HepG2 (cell line): ENCODE measurements at regions not wholly inside any gene's neighbourhood (a gene's known extent, or its start where the extent isn't known, plus 50 kb on each side); places are given as distances from the start of the nearest gene placed in this dataset.
A peak's percentile ranks its signal among the peaks of the same experiment; 100 is the strongest.
"Not testable (repeated sequence)": the region's sequence is repeated elsewhere in the genome, so short reads cannot be mapped to it uniquely, and the experiment has no call there.

Experiments
- ATAC-seq: fragments of 200-7000 bp; cut with Tn5 transposase; 3 replicates; pipeline ENCODE4 v1.9.1; 2020; ENCODE audit warnings: mild to moderate bottlenecking, moderate library complexity
- BruUV-seq: library from RNA; stranded (reverse); fragments of 400-500 nt; replicated peaks from 2 replicates; lab custom pipeline; 2021; lab: Mats Ljungman, UMichigan
- CTCF ChIA-PET: fragments of 300-600 bp; formaldehyde crosslinking; extraction: SDS; loops from one replicate; lab custom pipeline; 2021; ENCODE audit warnings: low total read pairs, inconsistent platforms, low intra/inter-chr PET ratio; lab: Yijun Ruan, JAX
- POLR2A ChIA-PET: fragments of 350-600 bp; sonication (Branson Sonifier 250); formaldehyde crosslinking; loops from one replicate; lab custom pipeline; 2020; ENCODE audit warnings: antibody characterized with exemption, inconsistent platforms; lab: Yijun Ruan, JAX
- DNase-seq: peaks from one replicate; pipeline ENCODE4 v3.0.0-alpha.2; 2015; ENCODE audit warnings: low spot score
- FAIRE-seq: peaks from 3 replicates; lab custom pipeline; 2011; peaks lifted over from hg19 to GRCh38; lab: Jason Lieb, UNC
- H2AFZ ChIP-seq: one replicate; pipeline ENCODE4 v1.6.1; 2011; ENCODE audit warnings: low read length, inconsistent platforms
- H3K27ac ChIP-seq: fragments of 300-600 bp; 3 replicates; pipeline ENCODE4 v1.8.0; 2011; ENCODE audit warnings: mixed run types, mild to moderate bottlenecking, mixed read lengths, low read length, inconsistent platforms; ENCODE audit not compliant: insufficient read depth; ENCODE audit errors: extremely low read length
- H3K27me3 ChIP-seq, 2 experiments: fragments of 200-600 bp in 1 of 2; 2 replicates in 1 of 2; 3 replicates in 1 of 2; pipeline versions ENCODE4 v1.6.0 to v1.8.0; 2011; ENCODE audit warnings: low read length in 2 of 2, mild to moderate bottlenecking in 2 of 2, moderate library complexity in 2 of 2, inconsistent platforms in 1 of 2; ENCODE audit not compliant: insufficient read depth in 2 of 2, control insufficient read depth in 1 of 2
- H3K36me3 ChIP-seq, 2 experiments: fragments of 200-600 bp in 1 of 2; replicated peaks in 1 of 2; 2 replicates in 1 of 2; 3 replicates in 1 of 2; pipeline versions ENCODE4 v1.5.1 to v1.8.0; 2011; ENCODE audit warnings: low read length in 2 of 2, inconsistent platforms in 1 of 2; ENCODE audit not compliant: insufficient read depth in 2 of 2, control insufficient read depth in 1 of 2
- H3K4me1 ChIP-seq: 2 replicates; pipeline ENCODE4 v1.5.1; 2012; ENCODE audit warnings: low read length, inconsistent platforms; ENCODE audit not compliant: insufficient read depth
- H3K4me2 ChIP-seq: 2 replicates; pipeline ENCODE4 v1.6.0; 2011; ENCODE audit warnings: low read depth, low read length, inconsistent platforms
- H3K4me3 ChIP-seq, 3 experiments: fragments of 200-600 bp in 1 of 3; sonication (generic), shearing (Covaris generic) in 1 of 3; replicated peaks in 1 of 3; 2 replicates each; pipeline ENCODE4 v1.5.1; 2011 to 2016; ENCODE audit warnings: low read length in 3 of 3, inconsistent platforms in 2 of 3, low read depth in 2 of 3, mild to moderate bottlenecking in 2 of 3, control low read depth in 1 of 3, mixed read lengths in 1 of 3; ENCODE audit not compliant: insufficient read depth in 1 of 3
- H3K79me2 ChIP-seq: one replicate; pipeline ENCODE4 v1.6.1; 2011; ENCODE audit warnings: low read length, inconsistent platforms; ENCODE audit not compliant: insufficient read depth
- H3K9ac ChIP-seq: 2 replicates; pipeline ENCODE4 v1.6.0; 2011; ENCODE audit warnings: mild to moderate bottlenecking, low read depth, low read length, inconsistent platforms; ENCODE audit not compliant: insufficient read depth
- H3K9me3 ChIP-seq: 2 replicates; pipeline ENCODE4 v1.5.1; 2012; ENCODE audit warnings: mild to moderate bottlenecking, low read length
- H4K20me1 ChIP-seq: 2 replicates; pipeline ENCODE4 v1.6.0; 2011; ENCODE audit warnings: inconsistent platforms, mild to moderate bottlenecking, low read length, moderate library complexity; ENCODE audit not compliant: insufficient read depth
- CEBPB ChIP-seq: IDR thresholded peaks from 2 replicates; pipeline ENCODE4 v1.6.1; 2011; ENCODE audit warnings: low read depth, low read length, improper control_type of control experiment, borderline replicate concordance
- FOXA1 ChIP-seq, 2 experiments: fragments of 450-650 bp in 1 of 2; sonication (generic) in 1 of 2; formaldehyde crosslinking in 1 of 2; IDR thresholded peaks; 2 replicates each; pipeline versions ENCODE4 v1.4.0 to v1.6.1; 2016 to 2020; ENCODE audit warnings: missing genetic modification reagents in 1 of 2
- FOXA3 ChIP-seq: IDR thresholded peaks from 2 replicates; pipeline ENCODE4 v1.6.1; 2016; ENCODE audit warnings: missing genetic modification reagents, missing compliant biosample characterization
- PITX1 ChIP-seq: sonication (generic); formaldehyde crosslinking; IDR thresholded peaks from 2 replicates; pipeline ENCODE4 v1.5.1; 2020; ENCODE audit warnings: mild to moderate bottlenecking, missing genetic modification reagents
- SOX13 ChIP-seq, 3 experiments: fragments of 450-650 bp in 1 of 3; sonication (generic) in 1 of 3; formaldehyde crosslinking in 1 of 3; IDR thresholded peaks in 2 of 3; conservative IDR thresholded peaks in 1 of 3; 2 replicates each; pipeline versions ENCODE4 v1.5.0 to v1.6.1; 2016 to 2020; ENCODE audit warnings: antibody characterized with exemption in 1 of 3, mild to moderate bottlenecking in 1 of 3, missing compliant biosample characterization in 1 of 3, missing genetic modification reagents in 1 of 3, moderate library complexity in 1 of 3
- SSRP1 ChIP-seq: IDR thresholded peaks from 2 replicates; pipeline ENCODE4 v1.6.1; 2016; ENCODE audit warnings: control low read depth
- TCF7 ChIP-seq: sonication (generic); IDR thresholded peaks from 2 replicates; pipeline ENCODE4 v1.6.1; 2016; ENCODE audit warnings: antibody characterized with exemption, low read depth
- ZNF557 ChIP-seq: sonication (generic); formaldehyde crosslinking; IDR thresholded peaks from 2 replicates; pipeline ENCODE4 v1.4.0; 2020; ENCODE audit warnings: missing genetic modification reagents
- WGBS: methylation state at CpG from one replicate; pipeline ENCODE4 v1.1.6; 2017; ENCODE audit warnings: low lambda C conversion rate; 5-methylcytosine and 5-hydroxymethylcytosine counted together
- in situ Hi-C: cut with HindIII; loops from 2 replicates; pipeline ENCODE4 v1.10.0; 2017; ENCODE audit warnings: low pct_unique_long_range_greater_than_20kb; ENCODE audit not compliant: extremely low pct_ligation_motif_present
- intact Hi-C: fragments of 100-400 bp; cut with micrococcal nuclease; formaldehyde crosslinking; loops from one replicate; pipeline ENCODE4 v1.10.0; 2022; ENCODE audit not compliant: unreplicated experiment
- TF ChIP-seq, protein P1 (sequence below), 2 experiments: sonication (generic) in 1 of 2; formaldehyde crosslinking in 1 of 2; IDR thresholded peaks; 2 replicates each; pipeline versions ENCODE4 v1.4.0 to v1.6.1; 2018 to 2020; ENCODE audit warnings: missing genetic modification reagents in 2 of 2, borderline replicate concordance in 1 of 2, low read depth in 1 of 2, mild to moderate bottlenecking in 1 of 2, missing biosample characterization in 1 of 2
- TF ChIP-seq, protein P2 (sequence below): sonication (generic); formaldehyde crosslinking; IDR thresholded peaks from 2 replicates; pipeline ENCODE4 v1.8.1; 2023; ENCODE audit warnings: mild to moderate bottlenecking, missing genetic modification reagents, borderline replicate concordance

DNA sequence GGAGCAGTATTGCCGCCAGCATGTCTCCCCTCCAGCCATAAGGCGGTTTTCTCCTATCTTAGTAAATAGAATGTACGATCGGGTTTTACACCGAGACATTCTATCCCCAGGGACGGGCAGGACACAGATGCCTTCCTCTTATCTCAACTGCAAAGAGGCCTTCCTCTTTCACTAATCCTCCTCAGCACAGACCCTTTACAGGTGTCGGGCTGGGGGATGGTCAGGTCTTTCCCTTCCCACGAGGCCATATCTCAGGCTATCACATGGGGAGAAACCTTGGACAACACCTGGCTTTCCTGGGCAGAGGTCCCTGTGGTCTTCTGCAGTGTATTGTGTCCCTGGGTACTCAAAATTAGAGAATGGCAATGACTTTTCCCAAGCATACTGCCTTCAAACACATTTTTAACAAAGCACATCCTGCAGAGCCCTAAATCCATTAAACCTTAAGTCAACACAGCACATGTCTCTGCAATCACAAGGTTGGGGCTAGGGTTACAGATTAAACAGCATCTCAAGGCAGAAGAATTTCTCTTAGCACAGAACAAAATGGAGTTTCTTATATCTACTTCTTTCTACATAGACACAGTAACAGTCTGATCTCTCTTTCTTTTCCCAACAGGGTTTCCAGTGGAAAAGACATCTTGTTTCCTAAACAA lies 59.5 kb downstream of the CTSL start:
- H3K36me3 ChIP-seq; H3K4me2 ChIP-seq; H2AFZ ChIP-seq; H3K9me3 ChIP-seq; H3K79me2 ChIP-seq; FAIRE-seq; H3K27me3 ChIP-seq; H3K9ac ChIP-seq; CTCF ChIA-PET; ATAC-seq; intact Hi-C loops; H4K20me1 ChIP-seq; H3K4me3 ChIP-seq; H3K27ac ChIP-seq; in situ Hi-C loops; BruUV-seq; POLR2A ChIA-PET; TF ChIP-seq SOX13, FOXA1 (IDR thresholded peaks at IDR 0.05): not testable (repeated sequence)
- TF ChIP-seq TCF7 (0 out of 2 replicates have a peak, but pooled peaks have one; percentile 13), SOX13 (CRISPR knock-in tag; conservative IDR thresholded peaks at IDR 0.05 in 1 of 2, IDR thresholded peaks at IDR 0.05 in 1 of 2) (peak in 1 of 2 experiments; percentile 17; a peak in 1 of 4 replicates), FOXA3 (peak; percentile 29; the same call in 1 of the 2 replicates), FOXA1 (CRISPR knock-in tag; IDR thresholded peaks at IDR 0.05) (peak; percentile 63; the same call in 1 of the 2 replicates), PITX1 (CRISPR knock-in tag) (peak; percentile 68)
- DNase-seq: peak; percentile 32
- 38% methylated on average over 8 of the region's 8 CpGs for WGBS
- H3K4me1 ChIP-seq: peaks cover 12% of the 10 kb centered on the region

DNA sequence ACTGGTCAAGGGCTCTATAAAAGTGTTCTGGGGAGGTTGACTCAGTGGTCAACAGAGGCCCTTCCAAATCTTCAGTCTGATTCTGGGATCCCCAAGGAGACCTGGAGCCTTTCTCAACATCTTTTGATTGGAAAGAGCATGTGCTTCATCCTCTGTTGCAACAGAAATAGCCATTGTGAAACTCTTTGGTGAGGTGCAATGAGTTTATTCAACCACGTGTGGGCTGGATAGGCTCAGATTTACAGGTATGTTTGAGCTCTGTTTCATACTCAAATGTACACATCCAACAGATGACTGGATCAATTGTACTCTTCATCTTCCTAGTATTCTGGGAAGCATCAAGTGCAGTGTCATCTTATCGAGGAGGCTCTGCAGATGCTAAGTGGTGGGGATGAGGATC lies 60.5 kb downstream of the CTSL start:
- ChIA-PET POLR2A (no interaction called here), CTCF (no interaction called here)
- Histone ChIP-seq H4K20me1 (no peaks in the 10 kb centered on the region), H3K4me1 (peaks cover 12% of the 10 kb centered on the region), H3K27ac (no peak overlapping the region), H2AFZ (no peak overlapping the region), H3K4me2 (no peak overlapping the region), H3K4me3 (no peak overlapping the region), H3K9ac (no peak overlapping the region), H3K27me3 (no peaks in the 10 kb centered on the region), H3K36me3 (no peaks in the 10 kb centered on the region), H3K9me3 (no peaks in the 10 kb centered on the region), H3K79me2 (no peaks in the 10 kb centered on the region)
- in situ Hi-C loops (no loop called here), intact Hi-C loops (no loop called here)
- DNase-seq (no peak), FAIRE-seq (no peak), ATAC-seq (no peak)
- 6% methylated on average over 1 of the region's 2 CpGs for WGBS
- no TSS peak for BruUV-seq
- TF ChIP-seq CEBPB (0 out of 2 replicates have a peak, but pooled peaks have one; percentile 15), ZNF557 (CRISPR knock-in tag) (no peak), SSRP1 (CRISPR knock-in tag) (no peak)
- TF ChIP-seq, protein P1, sequence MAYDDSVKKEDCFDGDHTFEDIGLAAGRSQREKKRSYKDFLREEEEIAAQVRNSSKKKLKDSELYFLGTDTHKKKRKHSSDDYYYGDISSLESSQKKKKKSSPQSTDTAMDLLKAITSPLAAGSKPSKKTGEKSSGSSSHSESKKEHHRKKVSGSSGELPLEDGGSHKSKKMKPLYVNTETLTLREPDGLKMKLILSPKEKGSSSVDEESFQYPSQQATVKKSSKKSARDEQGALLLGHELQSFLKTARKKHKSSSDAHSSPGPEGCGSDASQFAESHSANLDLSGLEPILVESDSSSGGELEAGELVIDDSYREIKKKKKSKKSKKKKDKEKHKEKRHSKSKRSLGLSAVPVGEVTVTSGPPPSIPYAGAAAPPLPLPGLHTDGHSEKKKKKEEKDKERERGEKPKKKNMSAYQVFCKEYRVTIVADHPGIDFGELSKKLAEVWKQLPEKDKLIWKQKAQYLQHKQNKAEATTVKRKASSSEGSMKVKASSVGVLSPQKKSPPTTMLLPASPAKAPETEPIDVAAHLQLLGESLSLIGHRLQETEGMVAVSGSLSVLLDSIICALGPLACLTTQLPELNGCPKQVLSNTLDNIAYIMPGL (CRISPR knock-in tag; IDR thresholded peaks at IDR 0.05; ENCODE audit: borderline replicate concordance in 1 of 2, low read depth in 1 of 2): no peak
- TF ChIP-seq, protein P2, sequence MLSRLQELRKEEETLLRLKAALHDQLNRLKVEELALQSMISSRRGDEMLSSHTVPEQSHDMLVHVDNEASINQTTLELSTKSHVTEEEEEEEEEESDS (CRISPR knock-in tag): no peak
- TF ChIP-seq, all 625 proteins: peak for 1
